CD14-positive monocyte (primary cell): ENCODE measurements at regions not wholly inside any gene's neighbourhood (a gene's known extent, or its start where the extent isn't known, plus 50 kb on each side); places are given as distances from the start of the nearest gene placed in this dataset.

Experiments
- DNase-seq, 3 donors: peaks; one replicate each; pipeline ENCODE4 v3.0.0-alpha.2; 2011 to 2022
- H2AFZ ChIP-seq: 2 replicates; pipeline ENCODE4 v1.6.0; 2012; ENCODE audit warnings: mild to moderate bottlenecking, low read depth, low read length, inconsistent platforms; ENCODE audit not compliant: insufficient read depth, poor library complexity, severe bottlenecking
- H3K27ac ChIP-seq, 2 donors: 1 replicate in 1 of 2; 2 replicates in 1 of 2; pipeline ENCODE4 v1.5.1; 2012 to 2013; ENCODE audit warnings: low read length in 2 of 2, control low read depth in 1 of 2, inconsistent platforms in 1 of 2, low read depth in 1 of 2, mild to moderate bottlenecking in 1 of 2
- H3K27me3 ChIP-seq, 2 donors: one replicate each; pipeline versions ENCODE4 v1.6.0 to v1.6.1; 2011 to 2013; ENCODE audit warnings: low read length in 2 of 2; ENCODE audit not compliant: control insufficient read depth in 2 of 2, insufficient read depth in 2 of 2
- H3K36me3 ChIP-seq, 2 donors: replicated peaks in 1 of 2; 1 replicate in 1 of 2; 2 replicates in 1 of 2; pipeline versions ENCODE4 v1.5.1 to v1.6.1; 2012 to 2013; ENCODE audit warnings: low read length in 2 of 2, control low read depth in 1 of 2, inconsistent platforms in 1 of 2, mild to moderate bottlenecking in 1 of 2; ENCODE audit not compliant: insufficient read depth in 2 of 2, control insufficient read depth in 1 of 2
- H3K4me1 ChIP-seq, 2 donors: 1 replicate in 1 of 2; 2 replicates in 1 of 2; pipeline versions ENCODE4 v1.5.1 to v1.6.1; 2012 to 2013; ENCODE audit warnings: low read length in 2 of 2, control low read depth in 1 of 2, inconsistent platforms in 1 of 2, mild to moderate bottlenecking in 1 of 2, moderate library complexity in 1 of 2; ENCODE audit not compliant: insufficient read depth in 2 of 2, control insufficient read depth in 1 of 2
- H3K4me2 ChIP-seq: replicated peaks from 2 replicates; pipeline ENCODE3; 2012; ENCODE audit warnings: low read length, moderate library complexity, mild to moderate bottlenecking; ENCODE audit not compliant: poor library complexity, severe bottlenecking; ENCODE audit errors: extremely low read depth
- H3K4me3 ChIP-seq, 3 experiments: fragments of 200-600 bp in 1 of 3; sonication (generic) in 1 of 3; replicated peaks in 1 of 3; 1 replicate in 2 of 3; 2 replicates in 1 of 3; pipeline ENCODE4 v1.5.1; 2011 to 2013; ENCODE audit warnings: low read length in 3 of 3, mild to moderate bottlenecking in 3 of 3, control low read depth in 2 of 3, low read depth in 2 of 3, inconsistent platforms in 1 of 3, moderate library complexity in 1 of 3
- H3K79me2 ChIP-seq: 2 replicates; pipeline ENCODE4 v1.6.0; 2012; ENCODE audit warnings: mild to moderate bottlenecking, control low read depth, inconsistent platforms, low read length, moderate library complexity; ENCODE audit not compliant: insufficient read depth
- H3K9ac ChIP-seq: 2 replicates; pipeline ENCODE4 v1.6.0; 2017; ENCODE audit warnings: low read length, mild to moderate bottlenecking; ENCODE audit not compliant: insufficient read depth, poor library complexity, severe bottlenecking
- H3K9me3 ChIP-seq, 2 donors: replicated peaks in 1 of 2; 1 replicate in 1 of 2; 2 replicates in 1 of 2; pipeline versions ENCODE4 v1.5.1 to v1.6.1; 2012 to 2013; ENCODE audit warnings: low read length in 2 of 2, control low read depth in 1 of 2; ENCODE audit not compliant: control insufficient read depth in 1 of 2, insufficient read depth in 1 of 2
- H4K20me1 ChIP-seq: 2 replicates; pipeline ENCODE4 v1.6.0; 2012; ENCODE audit warnings: mild to moderate bottlenecking, low read length, control low read depth, moderate library complexity; ENCODE audit not compliant: insufficient read depth
- H3K27ac Mint-ChIP-seq, 7 donors: one replicate each; pipeline ENCODE4 v1.8.0; 2020; ENCODE audit warnings: mild to moderate bottlenecking in 7 of 7, mixed read lengths in 7 of 7, moderate library complexity in 6 of 7, inconsistent platforms in 2 of 7
- H3K27me3 Mint-ChIP-seq, 3 donors: one replicate each; pipeline ENCODE4 v1.8.0; 2021 to 2022; ENCODE audit warnings: low read depth in 3 of 3, mild to moderate bottlenecking in 3 of 3, mixed read lengths in 3 of 3, moderate library complexity in 3 of 3, inconsistent platforms in 1 of 3
- H3K36me3 Mint-ChIP-seq, 2 donors: one replicate each; pipeline ENCODE4 v1.8.0; 2020; ENCODE audit warnings: mixed read lengths in 2 of 2, inconsistent platforms in 1 of 2, mild to moderate bottlenecking in 1 of 2
- H3K4me1 Mint-ChIP-seq: one replicate; pipeline ENCODE4 v1.8.0; 2020; ENCODE audit warnings: mild to moderate bottlenecking, mixed read lengths
- H3K4me3 Mint-ChIP-seq, 2 donors: one replicate each; pipeline ENCODE4 v1.8.0; 2020; ENCODE audit warnings: mild to moderate bottlenecking in 2 of 2, mixed read lengths in 2 of 2, moderate library complexity in 1 of 2
- H3K9me3 Mint-ChIP-seq, 7 donors: one replicate each; pipeline ENCODE4 v1.8.0; 2020 to 2022; ENCODE audit warnings: mixed read lengths in 7 of 7, mild to moderate bottlenecking in 6 of 7, moderate library complexity in 6 of 7, inconsistent platforms in 2 of 7
- WGBS: methylation state at CpG from one replicate; pipeline ENCODE4 v1.1.5; 2013; ENCODE audit warnings: missing lambda C conversion rate; ENCODE audit not compliant: insufficient coverage; 5-methylcytosine and 5-hydroxymethylcytosine counted together
- intact Hi-C, 2 donors: fragments of 100-400 bp; cut with micrococcal nuclease; formaldehyde crosslinking; loops; one replicate each; pipeline versions ENCODE4 v1.15.0 to v1.15.1; 2023
- TF ChIP-seq, protein P1 (sequence below): fragments of 200-600 bp; IDR thresholded peaks from one replicate; pipeline ENCODE4 v1.8.0; 2022; ENCODE audit warnings: antibody characterized with exemption, mild to moderate bottlenecking

DNA sequence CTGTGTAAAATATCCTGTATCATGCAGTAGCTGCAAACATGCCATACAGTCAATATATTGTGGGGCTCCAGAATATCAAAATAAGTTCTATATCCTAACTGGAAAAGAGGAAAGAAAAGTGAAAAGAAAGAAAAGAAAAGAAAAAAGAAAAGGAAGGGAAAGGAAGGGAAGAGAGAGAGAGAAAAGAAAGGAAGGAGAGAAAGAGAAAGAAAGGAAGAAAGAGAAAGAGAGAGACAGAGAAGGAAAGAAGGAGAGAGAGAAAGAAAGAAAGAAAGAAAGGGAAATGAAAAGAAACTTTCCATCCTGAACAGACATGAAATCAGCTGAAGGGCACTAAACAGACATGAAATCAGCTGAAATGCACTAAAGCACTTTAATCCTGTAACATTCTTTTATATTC lies 288.4 kb upstream of the NCKAP5 start:
- Histone ChIP-seq H3K27me3 (no peaks in the 10 kb centered on the region), H3K9me3 (peaks cover 0 to 2% of the 10 kb centered on the region in 2 donors), H3K4me2 (no peak overlapping the region), H3K36me3 (no peaks in the 10 kb centered on the region), H3K9ac (no peak overlapping the region), H3K27ac (no peak overlapping the region), H3K4me3 (no peak overlapping the region), H3K4me1 (no peaks in the 10 kb centered on the region), H4K20me1 (no peaks in the 10 kb centered on the region), H3K79me2 (no peaks in the 10 kb centered on the region), H2AFZ (no peak overlapping the region)
- H3K27me3 Mint-ChIP-seq, result peaks cover 2 to 4% (median 2%) of the 10 kb centered on the region in 3 donors
- DNase-seq, result no peak
- TF ChIP-seq, protein P1, sequence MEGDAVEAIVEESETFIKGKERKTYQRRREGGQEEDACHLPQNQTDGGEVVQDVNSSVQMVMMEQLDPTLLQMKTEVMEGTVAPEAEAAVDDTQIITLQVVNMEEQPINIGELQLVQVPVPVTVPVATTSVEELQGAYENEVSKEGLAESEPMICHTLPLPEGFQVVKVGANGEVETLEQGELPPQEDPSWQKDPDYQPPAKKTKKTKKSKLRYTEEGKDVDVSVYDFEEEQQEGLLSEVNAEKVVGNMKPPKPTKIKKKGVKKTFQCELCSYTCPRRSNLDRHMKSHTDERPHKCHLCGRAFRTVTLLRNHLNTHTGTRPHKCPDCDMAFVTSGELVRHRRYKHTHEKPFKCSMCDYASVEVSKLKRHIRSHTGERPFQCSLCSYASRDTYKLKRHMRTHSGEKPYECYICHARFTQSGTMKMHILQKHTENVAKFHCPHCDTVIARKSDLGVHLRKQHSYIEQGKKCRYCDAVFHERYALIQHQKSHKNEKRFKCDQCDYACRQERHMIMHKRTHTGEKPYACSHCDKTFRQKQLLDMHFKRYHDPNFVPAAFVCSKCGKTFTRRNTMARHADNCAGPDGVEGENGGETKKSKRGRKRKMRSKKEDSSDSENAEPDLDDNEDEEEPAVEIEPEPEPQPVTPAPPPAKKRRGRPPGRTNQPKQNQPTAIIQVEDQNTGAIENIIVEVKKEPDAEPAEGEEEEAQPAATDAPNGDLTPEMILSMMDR, result no peak
- H3K27ac Mint-ChIP-seq, result no peak overlapping the region
- no peaks in the 10 kb centered on the region for H3K36me3 Mint-ChIP-seq
- H3K9me3 Mint-ChIP-seq, result peaks cover 2 to 10% (median 3%) of the 10 kb centered on the region in 7 donors
- no peak overlapping the region for H3K4me3 Mint-ChIP-seq
- intact Hi-C loops, result no loop called here
- no peaks in the 10 kb centered on the region for H3K4me1 Mint-ChIP-seq

DNA sequence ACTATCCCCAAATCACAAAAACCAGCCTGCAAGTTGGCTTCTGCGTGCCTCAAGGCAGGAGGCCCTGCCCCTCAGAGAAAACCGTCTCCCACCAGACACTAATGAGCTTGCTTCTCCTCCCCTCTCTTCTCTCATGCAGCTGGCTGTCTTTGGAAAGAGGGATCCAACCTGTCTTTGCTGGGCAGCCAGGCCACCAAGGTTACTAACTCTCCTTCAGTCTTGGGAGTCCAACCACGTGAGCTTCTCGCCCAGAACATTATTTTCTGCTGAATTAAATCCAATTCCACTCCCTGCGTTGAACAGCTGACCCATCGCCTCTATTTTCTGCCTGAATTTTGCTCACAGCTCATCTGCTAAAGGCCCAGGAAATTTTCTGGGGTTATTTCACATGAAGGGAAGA lies 291.3 kb upstream of the NCKAP5 start:
- Histone ChIP-seq H3K4me2 (no peak overlapping the region), H3K27ac (no peak overlapping the region), H3K4me3 (no peak overlapping the region), H4K20me1 (no peaks in the 10 kb centered on the region), H3K9me3 (no peaks in the 10 kb centered on the region), H3K4me1 (no peaks in the 10 kb centered on the region), H3K27me3 (no peaks in the 10 kb centered on the region), H2AFZ (no peak overlapping the region), H3K9ac (no peak overlapping the region), H3K36me3 (no peaks in the 10 kb centered on the region), H3K79me2 (no peaks in the 10 kb centered on the region)
- H3K9me3 Mint-ChIP-seq, result peaks cover 0 to 8% (median 5%) of the 10 kb centered on the region in 7 donors
- H3K36me3 Mint-ChIP-seq, result no peaks in the 10 kb centered on the region
- no peak for DNase-seq
- intact Hi-C loops, result no loop called here
- 60% methylated on average over 2 of the region's 6 CpGs for WGBS
- TF ChIP-seq, protein P1, result no peak
- no peaks in the 10 kb centered on the region for H3K4me1 Mint-ChIP-seq
- no peak overlapping the region for H3K4me3 Mint-ChIP-seq
- no peak overlapping the region for H3K27ac Mint-ChIP-seq
- H3K27me3 Mint-ChIP-seq, result peaks cover 0 to 6% (median 2%) of the 10 kb centered on the region in 3 donors
